ENCODE measurements at regions not wholly inside any gene's neighbourhood (a gene's known extent, or its start where the extent isn't known, plus 50 kb on each side); places are given as distances from the start of the nearest gene placed in this dataset.

GRCh38 chr11:127491589-127491988 is 491.0 kb upstream of the KIRREL3 start:
- no peak for TF ChIP-seq CTCF (IDR thresholded peaks at IDR 0.05; ENCODE audit: insufficient read depth, low read depth, low read length)
- TF ChIP-seq EZH2 (IDR thresholded peaks at IDR 0.05; ENCODE audit: insufficient read depth, low read length), result no peak

Measured in astrocyte (in vitro differentiated cells and primary cell).